IMR-90 (cell line): ENCODE measurements at regions not wholly inside any gene's neighbourhood (a gene's known extent, or its start where the extent isn't known, plus 50 kb on each side); places are given as distances from the start of the nearest gene placed in this dataset.

Experiments
- ATAC-seq: fragments of 200-7000 bp; cut with Tn5 transposase; 2 replicates; pipeline ENCODE4 v1.9.1; 2020; ENCODE audit warnings: low read depth, mild to moderate bottlenecking, moderate library complexity
- BruUV-seq: library from RNA; stranded (reverse); fragments of 400-500 nt; replicated peaks from 2 replicates; lab custom pipeline; 2021; lab: Mats Ljungman, UMichigan
- CTCF ChIA-PET: fragments of 300-600 bp; formaldehyde crosslinking; extraction: SDS; loops from one replicate; lab custom pipeline; 2021; ENCODE audit warnings: antibody characterized with exemption; lab: Yijun Ruan, JAX
- POLR2A ChIA-PET: fragments of 300-600 bp; sonication (Branson Sonifier 250); formaldehyde crosslinking; loops from one replicate; lab custom pipeline; 2022; ENCODE audit warnings: antibody characterized with exemption; ENCODE audit not compliant: unreplicated experiment; lab: Charles Lee
- DNase-seq: peaks from one replicate; pipeline ENCODE4 v3.0.0; 2013
- H2AFZ ChIP-seq: replicated peaks from 2 replicates; pipeline ENCODE3; 2013; ENCODE audit warnings: low read length, mild to moderate bottlenecking; ENCODE audit not compliant: poor library complexity
- H2AK5ac ChIP-seq: 2 replicates; pipeline ENCODE4 v1.6.1; 2013; ENCODE audit warnings: low read depth, low read length, inconsistent platforms
- H2AK9ac ChIP-seq: replicated peaks from 2 replicates; pipeline ENCODE3; 2013; ENCODE audit warnings: mild to moderate bottlenecking, low read depth, low read length, moderate library complexity; ENCODE audit not compliant: poor library complexity
- H2BK120ac ChIP-seq: 2 replicates; pipeline ENCODE4 v1.6.1; 2013; ENCODE audit warnings: low read depth, low read length, inconsistent platforms
- H2BK15ac ChIP-seq: 3 replicates; pipeline ENCODE4 v1.6.1; 2013; ENCODE audit warnings: low read depth, low read length, inconsistent platforms
- H2BK20ac ChIP-seq: 2 replicates; pipeline ENCODE4 v1.6.1; 2013; ENCODE audit warnings: low read depth, mild to moderate bottlenecking, inconsistent platforms, low read length, moderate library complexity
- H2BK5ac ChIP-seq: 2 replicates; pipeline ENCODE4 v1.6.1; 2013; ENCODE audit warnings: mild to moderate bottlenecking, low read depth, low read length, inconsistent platforms; ENCODE audit not compliant: poor library complexity, severe bottlenecking
- H3K14ac ChIP-seq: replicated peaks from 2 replicates; pipeline ENCODE4 v1.6.1; 2013; ENCODE audit warnings: low read depth, low read length, inconsistent platforms
- H3K18ac ChIP-seq: 2 replicates; pipeline ENCODE4 v1.6.1; 2013; ENCODE audit warnings: low read depth, low read length, control low read depth
- H3K23ac ChIP-seq: 2 replicates; pipeline ENCODE4 v1.6.1; 2013; ENCODE audit warnings: low read depth, low read length, inconsistent platforms
- H3K27ac ChIP-seq: 2 replicates; pipeline ENCODE4 v1.5.1; 2013; ENCODE audit warnings: mild to moderate bottlenecking, control low read depth, low read length; ENCODE audit not compliant: insufficient read depth
- H3K27me3 ChIP-seq: 2 replicates; pipeline ENCODE4 v1.6.1; 2013; ENCODE audit warnings: low read length; ENCODE audit not compliant: control insufficient read depth, insufficient read depth
- H3K36me3 ChIP-seq: 2 replicates; pipeline ENCODE4 v1.6.1; 2013; ENCODE audit warnings: low read length, mixed read lengths; ENCODE audit not compliant: control insufficient read depth, insufficient read depth
- H3K4ac ChIP-seq: 2 replicates; pipeline ENCODE4 v1.6.1; 2013; ENCODE audit warnings: low read depth, low read length, inconsistent platforms
- H3K4me1 ChIP-seq: 2 replicates; pipeline ENCODE4 v1.6.1; 2013; ENCODE audit warnings: low read length, mixed read lengths; ENCODE audit not compliant: control insufficient read depth, insufficient read depth
- H3K4me2 ChIP-seq: 2 replicates; pipeline ENCODE4 v1.6.1; 2013; ENCODE audit warnings: low read depth, mild to moderate bottlenecking, control low read depth, low read length, moderate library complexity
- H3K4me3 ChIP-seq: 2 replicates; pipeline ENCODE4 v1.5.1; 2013; ENCODE audit warnings: low read depth, mild to moderate bottlenecking, control low read depth, low read length, moderate library complexity; ENCODE audit not compliant: insufficient read depth
- H3K56ac ChIP-seq: 2 replicates; pipeline ENCODE4 v1.6.1; 2013; ENCODE audit warnings: low read length, inconsistent platforms; ENCODE audit not compliant: insufficient read depth; ENCODE audit errors: extremely low read depth
- H3K79me1 ChIP-seq, 2 experiments: 2 replicates each; pipeline ENCODE4 v1.6.1; 2013; ENCODE audit warnings: low read length in 2 of 2, inconsistent platforms in 1 of 2, low read depth in 1 of 2
- H3K9ac ChIP-seq: 2 replicates; pipeline ENCODE4 v1.6.1; 2013; ENCODE audit warnings: low read depth, low read length, control low read depth
- H3K9me1 ChIP-seq: 2 replicates; pipeline ENCODE4 v1.6.1; 2013; ENCODE audit warnings: low read length, inconsistent platforms; ENCODE audit not compliant: insufficient read depth
- H3K9me3 ChIP-seq: 2 replicates; pipeline ENCODE4 v1.6.1; 2013; ENCODE audit warnings: low read length; ENCODE audit not compliant: control insufficient read depth, insufficient read depth
- H4K20me1 ChIP-seq: 2 replicates; pipeline ENCODE4 v1.6.1; 2013; ENCODE audit warnings: low read length, inconsistent platforms; ENCODE audit not compliant: insufficient read depth
- H4K5ac ChIP-seq: 2 replicates; pipeline ENCODE4 v1.6.1; 2013; ENCODE audit warnings: mild to moderate bottlenecking, low read depth, low read length, control low read depth
- H4K8ac ChIP-seq, 2 experiments: 2 replicates each; pipeline ENCODE4 v1.6.1; 2013; ENCODE audit warnings: low read depth in 2 of 2, low read length in 2 of 2, control low read depth in 1 of 2, inconsistent platforms in 1 of 2
- H4K91ac ChIP-seq: 2 replicates; pipeline ENCODE4 v1.6.1; 2013; ENCODE audit warnings: low read depth, low read length, inconsistent platforms; ENCODE audit not compliant: insufficient read depth
- NFE2L2 ChIP-seq: fragments of 150-350 bp; IDR thresholded peaks from 2 replicates; pipeline ENCODE4 v1.6.1; 2016; ENCODE audit warnings: low read depth, mild to moderate bottlenecking, low read length
- WGBS, 2 experiments: methylation state at CpG; one replicate each; pipeline versions ENCODE4 v1.1.5 to v1.1.7; 2013; ENCODE audit warnings: missing lambda C conversion rate in 2 of 2; ENCODE audit not compliant: insufficient read length in 1 of 2; ENCODE audit errors: extremely low coverage in 2 of 2; 5-methylcytosine and 5-hydroxymethylcytosine counted together
- dilution Hi-C: fragments of 300-500 bp; cut with HindIII; formaldehyde crosslinking; loops from one replicate; pipeline ENCODE4 v1.14.3; 2018; ENCODE audit warnings: low sequenced_read_pairs; ENCODE audit not compliant: unreplicated experiment
- in situ Hi-C: fragments of 300-500 bp; cut with MboI; formaldehyde crosslinking; loops from 3 replicates; pipeline ENCODE4 v1.14.3; 2019; ENCODE audit warnings: low sequenced_read_pairs, inconsistent platforms, mixed read lengths
- intact Hi-C: fragments of 100-400 bp; cut with micrococcal nuclease; formaldehyde crosslinking; loops from 2 replicates; pipeline ENCODE4 v1.10.0; 2022

GRCh38 chr5:118692811-118693342 lies 295.5 kb downstream of the DTWD2 start:
- no peak overlapping the region for H2BK15ac ChIP-seq
- no TSS peak for BruUV-seq
- H3K23ac ChIP-seq: no peak overlapping the region
- in situ Hi-C loops: no loop called here
- no peak overlapping the region for H3K56ac ChIP-seq
- no peak overlapping the region for H2AK9ac ChIP-seq
- no CpG with 5 or more reads among the region's 4 CpGs for WGBS, 2 experiments
- H3K4me3 ChIP-seq: no peak overlapping the region
- no peak overlapping the region for H2AK5ac ChIP-seq
- H3K9ac ChIP-seq: no peak overlapping the region
- H3K18ac ChIP-seq: no peak overlapping the region
- dilution Hi-C loops: no loop called here
- no peaks in the 10 kb centered on the region for H4K20me1 ChIP-seq
- no peak overlapping the region for H4K5ac ChIP-seq
- no peak overlapping the region for H4K8ac ChIP-seq
- intact Hi-C loops: no loop called here
- no peak overlapping the region for H2AFZ ChIP-seq
- H2BK20ac ChIP-seq: no peak overlapping the region
- ATAC-seq (no peak), DNase-seq (no peak)
- H3K14ac ChIP-seq: no peak overlapping the region
- no peaks in the 10 kb centered on the region for H3K4me1 ChIP-seq
- no peak overlapping the region for H4K91ac ChIP-seq
- no peak overlapping the region for H2BK120ac ChIP-seq
- no peak overlapping the region for H3K4me2 ChIP-seq
- peaks cover 6% of the 10 kb centered on the region for H3K9me3 ChIP-seq
- no peaks in the 10 kb centered on the region for H3K36me3 ChIP-seq
- POLR2A ChIA-PET: no interaction called here
- H3K79me1 ChIP-seq: no peaks in the 10 kb centered on the region
- no peaks in the 10 kb centered on the region for H3K27me3 ChIP-seq
- CTCF ChIA-PET: no interaction called here
- H2BK5ac ChIP-seq: no peak overlapping the region
- TF ChIP-seq NFE2L2: no peak
- H3K4ac ChIP-seq: no peak overlapping the region
- H3K9me1 ChIP-seq: no peaks in the 10 kb centered on the region
- H3K27ac ChIP-seq: no peak overlapping the region
